Right lobe of liver (tissue), 4 donors: ENCODE measurements at regions not wholly inside any gene's neighbourhood (a gene's known extent, or its start where the extent isn't known, plus 50 kb on each side); places are given as distances from the start of the nearest gene placed in this dataset.

ENCODE experiments used
- CTCF ChIP-seq, 4 donors: fragments of 200-600 bp in 3 of 4; fragments of 450-650 bp in 1 of 4; IDR thresholded peaks; one replicate each; pipeline versions ENCODE4 v1.5.1 to v1.8.0; 2016 to 2022; ENCODE audit warnings: antibody characterized with exemption in 4 of 4, mild to moderate bottlenecking in 2 of 4
- POLR2A ChIP-seq: fragments of 450-650 bp; IDR thresholded peaks from one replicate; pipeline ENCODE4 v1.6.1; 2017; ENCODE audit warnings: antibody characterized with exemption, mild to moderate bottlenecking
- donor health status: DM: no; HTN: no; CAD: no.
- donor health status: DM: no; HTN: no; CAD: no.
- donor health status: DM: no; HTN: yes; CAD: no.

GRCh38 chr7:42722198-42722597 is 189.7 kb downstream of the C7orf25 start:
- TF ChIP-seq CTCF (IDR thresholded peaks at IDR 0.05) (no peak), POLR2A (no peak)
